H1 (cell line): ENCODE measurements at regions not wholly inside any gene's neighbourhood (a gene's known extent, or its start where the extent isn't known, plus 50 kb on each side); places are given as distances from the start of the nearest gene placed in this dataset.

Experiments
- CTCF ChIA-PET: fragments of 300-600 bp; sonication (Branson Sonifier 250); formaldehyde crosslinking; loops from one replicate; lab custom pipeline; 2021; ENCODE audit not compliant: partially characterized antibody; lab: Charles Lee
- POLR2A ChIA-PET: fragments of 300-600 bp; sonication (Branson Sonifier 250); formaldehyde crosslinking; loops from one replicate; lab custom pipeline; 2021; ENCODE audit warnings: inconsistent platforms; ENCODE audit not compliant: partially characterized antibody; lab: Charles Lee
- DNase-seq, 2 experiments: peaks; one replicate each; pipeline versions ENCODE4 v3.0.0 to v3.0.0-alpha.2; 2010 to 2022; ENCODE audit warnings: low spot score in 2 of 2, low read depth in 1 of 2, mixed read lengths in 1 of 2
- FAIRE-seq: peaks from 2 replicates; lab custom pipeline; 2011; peaks lifted over from hg19 to GRCh38; lab: Jason Lieb, UNC
- H2AFZ ChIP-seq: 2 replicates; pipeline ENCODE4 v1.8.1; 2012; ENCODE audit warnings: low read length, inconsistent platforms
- H2AK5ac ChIP-seq: 2 replicates; pipeline ENCODE4 v1.6.1; 2013; ENCODE audit warnings: low read depth, low read length
- H2BK120ac ChIP-seq: replicated peaks from 2 replicates; pipeline ENCODE3; 2013; ENCODE audit warnings: low read depth, low read length, inconsistent platforms
- H2BK12ac ChIP-seq: 2 replicates; pipeline ENCODE4 v1.6.1; 2013; ENCODE audit warnings: low read depth, low read length
- H2BK15ac ChIP-seq: 2 replicates; pipeline ENCODE4 v1.6.1; 2013; ENCODE audit warnings: low read length
- H2BK20ac ChIP-seq: 2 replicates; pipeline ENCODE4 v1.6.1; 2013; ENCODE audit warnings: low read length
- H2BK5ac ChIP-seq: 2 replicates; pipeline ENCODE4 v1.6.1; 2013; ENCODE audit warnings: low read depth, low read length
- H3K14ac ChIP-seq: 2 replicates; pipeline ENCODE4 v1.6.1; 2013; ENCODE audit warnings: inconsistent platforms; ENCODE audit not compliant: insufficient read length
- H3K18ac ChIP-seq: 2 replicates; pipeline ENCODE4 v1.6.1; 2013; ENCODE audit warnings: low read length; ENCODE audit errors: extremely low read depth
- H3K23ac ChIP-seq: 2 replicates; pipeline ENCODE4 v1.6.1; 2013; ENCODE audit warnings: inconsistent platforms; ENCODE audit not compliant: insufficient read length
- H3K23me2 ChIP-seq: 2 replicates; pipeline ENCODE4 v1.6.1; 2013; ENCODE audit warnings: low read depth, low read length
- H3K27ac ChIP-seq: 2 replicates; pipeline ENCODE4 v1.6.1; 2011; ENCODE audit warnings: low read depth, low read length, inconsistent platforms
- H3K27me3 ChIP-seq, 4 experiments: replicated peaks in 1 of 4; 1 replicate in 1 of 4; 2 replicates in 3 of 4; pipeline versions ENCODE4 v1.6.1 to v1.8.1; 2011 to 2013; ENCODE audit warnings: low read length in 3 of 4, mild to moderate bottlenecking in 3 of 4, inconsistent platforms in 2 of 4, mixed read lengths in 2 of 4, moderate library complexity in 1 of 4; ENCODE audit not compliant: control insufficient read depth in 3 of 4, insufficient read depth in 3 of 4; ENCODE audit errors: extremely low read depth in 1 of 4
- H3K36me3 ChIP-seq, 4 experiments: 2 replicates each; pipeline versions ENCODE4 v1.6.1 to v1.8.1; 2011 to 2013; ENCODE audit warnings: mild to moderate bottlenecking in 4 of 4, low read length in 3 of 4, moderate library complexity in 2 of 4, control low read depth in 1 of 4, inconsistent platforms in 1 of 4; ENCODE audit not compliant: insufficient read depth in 4 of 4, control insufficient read depth in 2 of 4
- H3K4ac ChIP-seq: replicated peaks from 2 replicates; pipeline ENCODE3; 2013; ENCODE audit warnings: low read length, low read depth, mixed read lengths, inconsistent platforms; ENCODE audit not compliant: insufficient read length
- H3K4me1 ChIP-seq, 4 experiments: replicated peaks in 1 of 4; 1 replicate in 1 of 4; 2 replicates in 3 of 4; pipeline versions ENCODE4 v1.6.1 to v1.8.1; 2011 to 2013; ENCODE audit warnings: low read length in 3 of 4, inconsistent platforms in 2 of 4, mixed read lengths in 1 of 4; ENCODE audit not compliant: insufficient read depth in 4 of 4, control insufficient read depth in 3 of 4
- H3K4me2 ChIP-seq, 2 experiments: 2 replicates each; pipeline versions ENCODE4 v1.6.1 to v1.8.1; 2011 to 2013; ENCODE audit warnings: low read depth in 2 of 2, low read length in 2 of 2, control low read depth in 1 of 2, inconsistent platforms in 1 of 2, mild to moderate bottlenecking in 1 of 2; ENCODE audit not compliant: insufficient read depth in 1 of 2
- H3K4me3 ChIP-seq, 4 experiments: fragments of 200-600, 300-600 bp in 1 of 4; sonication (generic), shearing (Covaris generic), sonication (Bioruptor Twin) in 1 of 4; 2 replicates each; pipeline versions ENCODE4 v1.5.1 to v1.8.1; 2011 to 2016; ENCODE audit warnings: low read length in 4 of 4, low read depth in 3 of 4, control low read depth in 2 of 4, inconsistent platforms in 2 of 4, mild to moderate bottlenecking in 2 of 4, mixed read lengths in 1 of 4, moderate library complexity in 1 of 4; ENCODE audit not compliant: insufficient read depth in 2 of 4; ENCODE audit errors: extremely low read depth in 1 of 4
- H3K56ac ChIP-seq: replicated peaks from 2 replicates; pipeline ENCODE3; 2013; ENCODE audit warnings: low read depth, mild to moderate bottlenecking, mixed read lengths, low read length, inconsistent platforms; ENCODE audit not compliant: insufficient read length
- H3K79me1 ChIP-seq: 2 replicates; pipeline ENCODE4 v1.6.1; 2013; ENCODE audit warnings: low read depth, low read length, control low read depth
- H3K79me2 ChIP-seq, 2 experiments: 2 replicates each; pipeline versions ENCODE4 v1.6.1 to v1.8.1; 2012 to 2013; ENCODE audit warnings: low read length in 2 of 2, mild to moderate bottlenecking in 2 of 2, inconsistent platforms in 1 of 2; ENCODE audit not compliant: insufficient read depth in 2 of 2, control insufficient read depth in 1 of 2
- H3K9ac ChIP-seq, 4 experiments: replicated peaks in 1 of 4; 1 replicate in 1 of 4; 2 replicates in 3 of 4; pipeline versions ENCODE4 v1.6.1 to v1.8.1; 2011 to 2013; ENCODE audit warnings: low read depth in 3 of 4, low read length in 3 of 4, control low read depth in 2 of 4, mild to moderate bottlenecking in 2 of 4, moderate library complexity in 2 of 4, inconsistent platforms in 1 of 4; ENCODE audit errors: extremely low read depth in 1 of 4
- H3K9me3 ChIP-seq, 2 experiments: 2 replicates each; pipeline versions ENCODE4 v1.6.1 to v1.8.1; 2012 to 2013; ENCODE audit warnings: mild to moderate bottlenecking in 2 of 2, moderate library complexity in 2 of 2, control low read depth in 1 of 2, inconsistent platforms in 1 of 2, low read depth in 1 of 2, low read length in 1 of 2, mixed read lengths in 1 of 2; ENCODE audit not compliant: insufficient read depth in 2 of 2
- H4K20me1 ChIP-seq, 2 experiments: replicated peaks in 1 of 2; 2 replicates each; pipeline versions ENCODE3 to v1.8.1; 2011 to 2013; ENCODE audit warnings: inconsistent platforms in 2 of 2, low read length in 2 of 2, mild to moderate bottlenecking in 1 of 2; ENCODE audit not compliant: insufficient read depth in 2 of 2, control insufficient read depth in 1 of 2
- H4K5ac ChIP-seq: 2 replicates; pipeline ENCODE4 v1.6.1; 2013; ENCODE audit warnings: low read length, low read depth, mixed read lengths, inconsistent platforms; ENCODE audit not compliant: insufficient read length
- H4K8ac ChIP-seq: 2 replicates; pipeline ENCODE4 v1.8.0; 2013; ENCODE audit warnings: mild to moderate bottlenecking, moderate library complexity, low read length, inconsistent platforms; ENCODE audit not compliant: insufficient read depth; ENCODE audit errors: extremely low read depth
- H4K91ac ChIP-seq: replicated peaks from 2 replicates; pipeline ENCODE3; 2013; ENCODE audit warnings: low read length, mixed read lengths, inconsistent platforms; ENCODE audit not compliant: insufficient read length
- GABPA ChIP-seq: IDR thresholded peaks from 2 replicates; pipeline ENCODE4 v1.6.1; 2011; ENCODE audit warnings: mild to moderate bottlenecking, low read length, moderate library complexity, borderline replicate concordance; ENCODE audit not compliant: insufficient read depth
- RBBP5 ChIP-seq: IDR thresholded peaks from 2 replicates; pipeline ENCODE4 v1.7.1; 2012; ENCODE audit warnings: low read depth, mild to moderate bottlenecking, inconsistent platforms, low read length, moderate library complexity, borderline replicate concordance
- RFX5 ChIP-seq: IDR thresholded peaks from 2 replicates; pipeline ENCODE4 v1.6.1; 2011; ENCODE audit warnings: low read depth, low read length, improper control_type of control experiment, borderline replicate concordance
- RNF2 ChIP-seq: fragments of 200-900, 300-1000 bp; sonication (generic); IDR thresholded peaks from 2 replicates; pipeline ENCODE4 v1.7.1; 2016; ENCODE audit warnings: borderline replicate concordance, low read depth, mild to moderate bottlenecking, antibody characterized with exemption, low read length; ENCODE audit not compliant: poor library complexity, severe bottlenecking; ENCODE audit errors: missing control alignments
- SIRT6 ChIP-seq: IDR thresholded peaks from one replicate; pipeline ENCODE4 v1.7.1; 2012; ENCODE audit warnings: low read length, inconsistent platforms
- TAF7 ChIP-seq: optimal IDR thresholded peaks from 2 replicates; pipeline ENCODE3; 2011; ENCODE audit warnings: low read depth, mild to moderate bottlenecking, inconsistent platforms, low read length, moderate library complexity, borderline replicate concordance
- TBP ChIP-seq: IDR thresholded peaks from 2 replicates; pipeline ENCODE4 v1.6.1; 2011; ENCODE audit warnings: low read depth, low read length, improper control_type of control experiment
- WGBS, 2 experiments: shearing (Covaris generic) in 1 of 2; methylation state at CpG; one replicate each; pipeline versions ENCODE4 v1.1.6 to v1.1.7; 2013 to 2015; ENCODE audit warnings: low lambda C conversion rate in 2 of 2, mixed read lengths in 2 of 2, inconsistent platforms in 1 of 2, low coverage in 1 of 2, missing lambda C conversion rate in 1 of 2; ENCODE audit not compliant: insufficient replicate concordance in 2 of 2, insufficient coverage in 1 of 2, insufficient read length in 1 of 2; ENCODE audit errors: extremely low coverage in 1 of 2, missing lambda C conversion rate in 1 of 2; 5-methylcytosine and 5-hydroxymethylcytosine counted together

DNA sequence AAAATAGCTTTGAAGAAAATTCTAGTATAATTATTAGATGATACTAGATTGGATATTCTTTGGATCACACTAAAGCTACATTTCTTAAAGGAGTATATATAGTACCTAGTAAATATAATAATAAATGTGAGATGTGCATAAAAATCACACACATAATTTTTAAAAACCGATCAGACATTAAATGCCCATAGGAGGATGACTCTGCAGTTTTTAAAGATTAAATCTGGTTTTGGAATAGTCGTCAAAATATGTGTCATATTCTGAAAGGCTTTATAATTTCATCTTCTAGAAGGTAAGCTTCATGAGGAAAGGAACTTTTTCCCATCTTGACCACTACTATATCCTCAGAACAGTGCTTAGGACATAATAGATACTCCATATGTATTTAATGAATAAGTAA is 169.0 kb downstream of the NRIP1 start:
- Histone ChIP-seq H3K4ac (no peak overlapping the region), H3K9me3 (no peaks in the 10 kb centered on the region), H4K8ac (no peak overlapping the region), H2AFZ (no peak overlapping the region), H4K91ac (no peak overlapping the region), H3K23me2 (no peaks in the 10 kb centered on the region), H3K9ac (no peak overlapping the region), H3K23ac (no peak overlapping the region), H3K18ac (no peak overlapping the region), H2AK5ac (no peak overlapping the region), H2BK5ac (no peak overlapping the region), H2BK120ac (no peak overlapping the region), H3K36me3 (no peaks in the 10 kb centered on the region), H2BK15ac (no peak overlapping the region), H4K20me1 (no peaks in the 10 kb centered on the region), H3K27me3 (no peaks in the 10 kb centered on the region), H3K4me2 (no peak overlapping the region), H3K14ac (no peak overlapping the region), H3K27ac (no peak overlapping the region), H3K79me2 (no peaks in the 10 kb centered on the region), H3K56ac (no peak overlapping the region), H2BK12ac (no peak overlapping the region), H2BK20ac (no peak overlapping the region), H3K79me1 (no peaks in the 10 kb centered on the region), H3K4me3 (no peak overlapping the region), H4K5ac (no peak overlapping the region), H3K4me1 (no peaks in the 10 kb centered on the region)
- no peak for FAIRE-seq
- TF ChIP-seq GABPA: no peak
- TF ChIP-seq TBP: no peak
- TF ChIP-seq RNF2: no peak
- no peak for TF ChIP-seq RFX5
- TF ChIP-seq TAF7: no peak
- no peak for TF ChIP-seq SIRT6
- no peak for TF ChIP-seq RBBP5
- ChIA-PET POLR2A (no interaction called here), CTCF (no interaction called here)
- DNase-seq: no peak
- 71% methylated on average over 2 of the region's 2 CpGs; no CpG with 5 or more reads in 1 of the 2 experiments for WGBS, 2 experiments
